Stimulated activated CD8-positive, alpha-beta memory T cell treated with anti-CD3 and anti-CD28 coated beads, Interleukin-15, amount 100 ng/mL, for 4 hours (primary cell): ENCODE measurements at regions not wholly inside any gene's neighbourhood (a gene's known extent, or its start where the extent isn't known, plus 50 kb on each side); places are given as distances from the start of the nearest gene placed in this dataset.

Experiments
- DNase-seq, 2 donors: peaks; one replicate each; pipeline ENCODE4 v3.0.0-alpha.2; 2020; ENCODE audit warnings: low read depth in 2 of 2

GRCh38 chr2:16022548-16023240 lies 82.3 kb downstream of the MYCN start:
- no peak for DNase-seq

DNA sequence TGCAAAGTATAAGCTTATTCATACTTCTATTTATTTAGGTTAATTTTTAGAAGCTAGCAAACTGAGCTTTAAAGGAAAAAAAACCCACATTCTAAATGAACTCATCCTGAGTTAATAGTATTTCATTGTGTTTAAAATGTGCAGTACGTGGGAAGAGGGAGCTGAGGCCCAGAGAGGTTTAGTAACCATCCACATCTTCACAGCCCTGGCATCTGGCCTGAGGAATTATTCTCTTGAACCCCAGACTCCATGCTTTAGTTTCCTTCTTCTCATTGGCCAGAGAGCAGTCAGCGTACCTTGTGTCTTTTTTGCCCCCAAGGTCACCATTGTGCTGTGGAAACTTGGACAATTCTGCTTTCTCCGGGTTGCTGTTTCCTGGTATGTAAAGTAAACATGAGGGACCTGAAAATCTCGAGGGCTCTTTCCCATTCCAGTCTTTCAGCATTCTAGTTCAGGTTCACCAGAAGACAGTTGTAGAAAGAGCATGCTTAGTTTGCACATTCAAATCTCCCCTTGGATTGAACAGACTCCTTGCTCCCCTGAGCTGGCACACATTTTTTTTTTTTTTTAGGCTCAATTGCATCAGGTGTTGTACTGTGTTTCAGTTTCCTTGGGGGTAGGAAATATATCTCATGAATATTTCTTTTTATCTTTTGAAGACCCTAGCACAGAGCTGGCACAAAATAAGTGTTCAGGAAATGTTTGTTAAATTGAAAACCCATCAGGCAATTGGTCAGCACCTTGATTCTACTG lies 81.4 kb downstream of the MYCN start:
- DNase-seq, result no peak

DNA sequence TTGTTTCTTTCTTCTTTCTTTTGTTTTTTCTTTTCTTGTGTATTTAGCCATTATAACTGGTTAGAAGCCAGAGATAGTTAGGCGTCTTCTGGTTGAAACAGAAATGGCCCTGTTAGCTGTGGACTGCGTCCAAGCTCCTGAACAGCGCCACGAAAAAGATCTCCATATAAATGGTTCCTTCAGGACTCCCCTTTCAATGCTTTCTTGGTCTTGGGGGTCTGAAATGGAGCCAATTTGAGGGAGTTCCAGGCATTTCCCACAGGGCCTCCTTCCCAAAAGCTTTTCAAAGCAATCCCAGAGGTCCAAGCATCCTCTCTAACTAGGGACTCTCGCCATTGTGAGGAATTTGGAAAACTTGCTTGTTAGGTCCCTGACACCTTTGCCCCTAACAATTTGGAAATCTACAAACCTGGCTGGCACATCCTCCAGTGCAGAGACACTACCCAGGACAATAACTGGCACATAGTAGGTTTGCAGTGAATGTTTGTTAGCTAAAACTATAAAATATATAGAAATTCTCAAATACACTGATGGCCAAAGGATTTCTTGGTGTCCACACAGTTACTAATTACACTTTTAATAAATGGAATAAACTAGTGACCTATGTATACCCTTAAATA lies 80.1 kb downstream of the MYCN start:
- no peak for DNase-seq

DNA sequence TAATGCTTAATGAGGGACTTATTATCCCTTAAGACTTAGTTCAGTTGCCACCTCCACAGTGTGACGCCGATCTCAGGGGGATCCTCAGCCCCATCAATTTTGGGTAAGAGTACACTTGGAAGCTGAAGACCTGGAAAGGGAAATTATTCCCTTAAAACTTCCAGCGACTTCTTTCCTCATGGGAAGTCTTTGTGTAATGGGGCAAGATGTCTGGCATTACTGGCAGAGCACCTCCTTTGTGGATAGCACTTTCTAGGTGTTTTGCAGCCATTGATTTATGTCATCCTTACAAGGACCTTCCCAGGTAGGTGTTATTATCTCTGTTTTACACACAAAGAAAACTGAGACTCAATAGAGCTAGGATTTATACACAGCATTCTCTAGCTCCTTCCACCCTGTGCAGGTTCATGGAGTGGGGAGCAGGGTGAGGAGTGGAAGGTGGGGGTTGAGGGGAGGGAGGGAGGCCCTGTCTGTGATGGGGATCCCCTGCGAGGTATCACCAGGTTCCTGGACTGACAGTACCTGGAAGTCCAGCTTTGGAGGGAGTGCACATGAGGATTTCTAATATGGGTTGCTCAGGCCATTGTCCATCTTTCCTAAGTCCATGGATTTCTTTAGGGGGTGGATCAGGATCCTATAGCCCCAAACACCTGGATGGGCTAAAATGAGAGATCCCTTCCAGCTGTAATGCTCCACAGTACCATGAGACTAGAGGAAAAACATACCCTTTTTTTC lies 79.4 kb downstream of the MYCN start:
- no peak for DNase-seq

GRCh38 chr2:16019060-16019480 lies 78.7 kb downstream of the MYCN start:
- DNase-seq, result no peak

- no peak for DNase-seq
Observed at GRCh38 chr2:16018277-16019059, 78.1 kb downstream of the MYCN start.

GRCh38 chr2:16016282-16016681 lies 75.9 kb downstream of the MYCN start:
- DNase-seq, result no peak

DNA sequence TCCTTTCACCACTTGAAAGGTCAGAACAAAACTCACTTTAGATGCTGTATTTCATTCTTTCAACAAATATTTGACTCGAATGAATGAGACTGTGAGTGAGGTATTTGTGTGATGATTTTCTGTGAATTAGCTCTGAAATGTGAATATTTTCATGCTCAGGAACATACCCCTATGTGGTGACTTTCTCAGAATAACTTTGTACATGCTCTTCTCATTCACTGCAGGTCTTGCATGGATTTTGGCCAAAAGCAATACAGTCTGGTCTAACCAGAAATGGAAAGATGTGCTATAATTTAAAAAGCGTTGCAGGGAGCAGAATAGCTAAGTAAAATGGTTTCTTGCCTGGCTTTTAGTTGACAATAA lies 75.5 kb downstream of the MYCN start:
- no peak for DNase-seq

- no peak for DNase-seq
Observed at GRCh38 chr2:16015210-16015902, 75.0 kb downstream of the MYCN start.

DNA sequence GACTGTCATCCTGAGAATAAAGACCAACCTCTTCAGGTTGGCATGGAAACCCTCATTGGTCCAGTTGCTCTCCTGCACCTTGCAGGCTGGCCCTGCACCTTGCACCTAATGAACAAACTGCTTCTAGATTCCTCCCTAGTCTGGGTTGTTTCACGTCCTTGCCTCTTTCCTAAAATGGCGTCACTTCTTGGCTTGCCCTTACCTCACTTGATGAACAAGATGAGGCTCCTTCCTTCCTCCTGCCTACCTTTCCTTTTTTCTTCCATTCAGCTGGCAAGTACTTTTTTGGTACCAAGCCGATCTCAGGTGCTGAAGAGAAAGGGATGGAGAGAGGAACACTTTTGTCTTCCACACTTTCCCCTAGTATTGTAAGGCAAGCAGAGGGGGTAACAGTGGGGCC lies 74.5 kb downstream of the MYCN start:
- no peak for DNase-seq

- DNase-seq, result no peak
Observed at GRCh38 chr2:16014041-16014787, 73.9 kb downstream of the MYCN start.

DNA sequence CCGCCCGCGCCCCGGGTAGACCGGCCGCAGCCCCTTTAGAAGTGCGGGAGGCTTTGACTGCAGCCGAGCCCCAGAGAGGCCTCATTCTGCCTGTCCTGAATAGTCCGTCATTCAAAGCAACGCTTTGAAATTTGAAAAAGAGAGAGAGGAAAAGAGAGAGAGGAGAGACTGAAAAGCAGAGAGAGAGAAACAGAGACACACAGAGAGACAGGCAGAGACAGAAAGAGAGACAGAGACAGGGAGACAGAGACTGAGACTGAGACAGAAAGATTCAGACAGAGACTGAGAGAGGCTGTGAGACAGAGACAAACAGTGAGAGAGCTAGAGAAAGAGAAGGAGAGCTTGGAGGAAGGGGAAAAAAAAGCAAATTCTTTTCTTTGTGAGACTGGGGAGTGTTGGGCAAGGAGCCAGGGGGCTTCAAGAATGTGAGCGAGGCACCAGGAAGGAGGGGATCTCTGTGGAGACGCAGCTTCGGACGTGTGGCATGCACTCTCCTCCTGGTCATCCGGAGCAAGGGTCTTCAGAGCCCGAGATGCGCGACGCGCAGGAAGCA lies 73.1 kb downstream of the MYCN start:
- no peak for DNase-seq

DNA sequence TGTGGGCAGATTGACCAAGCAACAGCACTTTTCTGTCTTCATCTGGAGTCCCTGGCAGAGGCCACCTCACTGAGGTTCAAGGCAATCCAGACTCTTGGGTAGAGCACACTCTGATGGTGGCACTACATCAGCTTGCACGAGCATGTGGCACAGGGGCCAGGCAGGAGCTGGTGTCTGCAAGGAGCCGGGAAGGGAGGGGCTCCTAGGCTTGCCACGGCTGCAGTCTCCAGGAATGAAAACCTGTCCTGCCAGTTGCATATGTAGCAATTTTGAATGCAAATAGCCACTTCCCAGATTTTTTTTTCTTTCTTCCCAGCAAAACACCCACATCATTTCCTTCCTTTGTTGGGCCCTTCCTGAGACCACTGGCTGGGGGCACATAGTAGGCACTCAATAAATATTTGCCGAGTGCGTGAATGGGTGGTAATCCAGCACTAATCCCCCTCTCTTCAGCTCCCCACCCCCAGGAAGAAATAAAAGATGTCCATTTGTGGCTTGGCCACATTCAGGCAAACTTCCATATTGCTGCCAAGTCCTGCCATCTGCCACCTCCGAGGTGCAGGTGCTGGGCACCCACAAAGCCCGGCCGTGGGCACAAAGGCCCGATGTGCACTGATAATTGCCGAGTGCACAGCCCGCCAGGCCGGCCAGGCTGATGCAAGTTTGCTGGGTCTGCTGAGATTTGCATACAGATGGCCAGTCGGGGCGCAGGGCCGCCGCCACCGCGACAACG lies 72.4 kb downstream of the MYCN start:
- DNase-seq, result no peak

DNA sequence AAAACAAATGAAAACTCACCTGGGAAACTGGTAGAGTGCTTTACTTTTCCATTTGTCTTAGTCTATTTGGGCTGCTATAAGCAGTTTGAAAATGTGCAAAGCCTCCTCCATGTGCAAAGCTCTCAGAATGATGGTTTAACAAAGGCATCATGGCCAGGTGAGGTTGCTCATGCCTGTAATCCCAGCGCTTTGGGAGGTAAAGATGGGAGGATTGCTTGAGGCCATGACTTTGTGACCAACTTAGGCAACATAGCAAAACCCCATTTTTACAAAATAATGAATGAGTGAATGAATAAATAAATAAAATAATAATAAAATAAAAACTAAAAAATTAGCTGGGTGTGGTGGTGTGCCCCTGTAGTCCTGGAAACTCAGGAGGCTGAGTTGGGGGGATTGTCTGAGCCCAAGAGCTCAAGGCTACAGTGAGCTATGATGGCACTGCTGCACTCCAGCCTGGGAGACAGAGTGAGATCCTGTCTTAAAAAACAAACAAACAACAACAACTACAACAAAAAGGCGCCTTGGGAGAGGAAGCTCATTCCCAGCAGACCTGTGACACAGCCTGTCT lies 71.8 kb downstream of the MYCN start:
- no peak for DNase-seq

- DNase-seq, result no peak
Observed at GRCh38 chr2:16011621-16011960, 71.2 kb downstream of the MYCN start.

- DNase-seq, result no peak
Observed at GRCh38 chr2:16010951-16011620, 70.7 kb downstream of the MYCN start.

GRCh38 chr2:16010011-16010410 lies 69.7 kb downstream of the MYCN start:
- no peak for DNase-seq

DNA sequence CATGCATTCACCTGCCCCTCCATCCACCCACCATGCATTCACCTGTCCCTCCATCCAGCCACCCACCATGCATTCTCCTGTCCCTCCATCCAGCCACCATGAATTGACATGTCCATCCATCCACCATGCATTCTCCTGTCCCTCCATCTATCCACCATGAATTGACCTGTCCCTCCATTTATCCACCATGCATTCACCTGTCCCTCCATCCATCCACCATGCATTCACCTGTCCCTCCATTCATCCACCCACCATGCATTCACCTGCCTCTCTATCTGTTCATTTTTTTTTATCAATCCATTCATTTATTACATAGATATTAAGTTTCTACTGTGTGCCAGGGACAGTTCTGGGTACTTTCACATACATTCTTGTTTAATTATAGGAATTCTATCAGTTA lies 69.2 kb downstream of the MYCN start:
- no peak for DNase-seq

- no peak for DNase-seq
Observed at GRCh38 chr2:16008856-16009255, 68.5 kb downstream of the MYCN start.
